HG02852 (cell line): ENCODE measurements at regions not wholly inside any gene's neighbourhood (a gene's known extent, or its start where the extent isn't known, plus 50 kb on each side); places are given as distances from the start of the nearest gene placed in this dataset.

ENCODE experiments used
- ATAC-seq: cut with Tn5 transposase; IDR thresholded peaks from one replicate; pipeline ENCODE4 v1.9.1; 2021; ENCODE audit warnings: mild to moderate bottlenecking, moderate library complexity; ENCODE audit not compliant: unreplicated experiment

- no peak for ATAC-seq
Observed at GRCh38 chr5:17882760-17883488, 248.7 kb downstream of the TAF11L14 start.

GRCh38 chr5:17888155-17888554, 253.9 kb downstream of the TAF11L14 start:
- ATAC-seq, result no peak

GRCh38 chr5:17890501-17890900, 256.2 kb downstream of the TAF11L14 start:
- no peak for ATAC-seq

- ATAC-seq, result no peak
Observed at GRCh38 chr5:17891881-17892280, 257.6 kb downstream of the TAF11L14 start.

GRCh38 chr5:17893026-17893635, 258.9 kb downstream of the TAF11L14 start:
- no peak for ATAC-seq

GRCh38 chr5:17895288-17896033, 261.2 kb downstream of the TAF11L14 start:
- no peak for ATAC-seq

- no peak for ATAC-seq
Observed at GRCh38 chr5:17896605-17897004, 262.3 kb downstream of the TAF11L14 start.

- no peak for ATAC-seq
Observed at GRCh38 chr5:17897776-17898175, 263.5 kb downstream of the TAF11L14 start.

GRCh38 chr5:17898766-17899165, 264.5 kb downstream of the TAF11L14 start:
- no peak for ATAC-seq

- ATAC-seq, result peak; percentile 81
Observed at GRCh38 chr5:17907094-17907493, 272.8 kb downstream of the TAF11L14 start.

- peak; percentile 60 for ATAC-seq
Observed at GRCh38 chr5:17910318-17910717, 276.1 kb downstream of the TAF11L14 start.

- ATAC-seq, result peak; percentile 65
Observed at GRCh38 chr5:17912794-17913193, 278.5 kb downstream of the TAF11L14 start.

GRCh38 chr5:17916446-17916845, 282.2 kb downstream of the TAF11L14 start:
- no peak for ATAC-seq

- ATAC-seq, result no peak
Observed at GRCh38 chr5:17917465-17917864, 283.2 kb downstream of the TAF11L14 start.

GRCh38 chr5:17918373-17919104, 284.3 kb downstream of the TAF11L14 start:
- no peak for ATAC-seq

- no peak for ATAC-seq
Observed at GRCh38 chr5:17925276-17925675, 291.0 kb downstream of the TAF11L14 start.

GRCh38 chr5:17928581-17928981, 294.3 kb downstream of the TAF11L14 start:
- no peak for ATAC-seq

- ATAC-seq, result no peak
Observed at GRCh38 chr5:17929171-17929570, 294.9 kb downstream of the TAF11L14 start.

GRCh38 chr5:17930346-17930745, 296.1 kb downstream of the TAF11L14 start:
- no peak for ATAC-seq

- ATAC-seq, result no peak
Observed at GRCh38 chr5:17944046-17944445, 309.8 kb downstream of the TAF11L14 start.

GRCh38 chr5:17947029-17947428, 312.8 kb downstream of the TAF11L14 start:
- no peak for ATAC-seq
